GM21526 (cell line): ENCODE measurements at regions not wholly inside any gene's neighbourhood (a gene's known extent, or its start where the extent isn't known, plus 50 kb on each side); places are given as distances from the start of the nearest gene placed in this dataset.
"Not testable (repeated sequence)": the region's sequence is repeated elsewhere in the genome, so short reads cannot be mapped to it uniquely, and the experiment has no call there.

ENCODE experiments used
- ATAC-seq: cut with Tn5 transposase; IDR thresholded peaks from one replicate; pipeline ENCODE4 v1.9.1; 2021; ENCODE audit warnings: moderate library complexity; ENCODE audit not compliant: unreplicated experiment, low FRiP score

- no peak for ATAC-seq
Observed at GRCh38 chr2:184157141-184157540, 441.2 kb upstream of the ZNF804A start.

DNA sequence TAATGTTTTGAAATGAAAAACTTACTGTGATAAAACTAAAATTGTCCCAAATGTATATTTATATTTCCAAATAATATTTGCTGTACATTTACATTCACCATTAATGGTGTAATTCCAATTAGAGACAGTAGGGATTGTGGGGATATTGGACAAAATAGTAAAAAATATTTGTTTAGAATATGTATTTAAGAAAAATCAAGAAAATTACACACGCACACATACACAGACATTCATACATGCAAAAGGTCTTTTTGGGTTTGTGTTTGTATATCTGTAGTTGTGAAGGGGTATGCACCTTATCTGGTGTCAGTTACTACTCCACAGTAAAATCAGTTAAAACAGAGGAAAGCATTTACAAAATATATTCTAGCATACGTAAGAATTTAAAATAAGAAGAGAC, 435.9 kb upstream of the ZNF804A start:
- no peak for ATAC-seq

DNA sequence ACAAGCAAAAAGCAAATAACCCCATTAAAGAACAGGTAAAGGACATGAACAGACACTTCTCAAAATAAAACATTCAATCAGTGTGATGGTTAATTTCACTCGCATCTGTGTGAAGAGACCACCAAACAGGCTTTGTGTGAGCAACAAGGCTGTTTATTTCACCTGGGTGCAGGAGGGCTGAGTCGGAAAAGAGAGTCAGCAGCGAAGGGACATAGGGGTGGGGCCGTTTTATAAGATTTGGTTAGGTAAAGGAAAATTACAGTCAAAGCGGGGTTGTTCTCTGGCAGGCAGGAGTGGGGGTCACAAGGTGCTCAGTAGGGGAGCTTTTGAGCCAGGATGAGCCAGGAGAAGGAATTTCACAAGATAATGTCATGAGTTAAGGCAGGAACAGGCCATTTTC, 429.5 kb upstream of the ZNF804A start:
- ATAC-seq, result not testable (repeated sequence)

DNA sequence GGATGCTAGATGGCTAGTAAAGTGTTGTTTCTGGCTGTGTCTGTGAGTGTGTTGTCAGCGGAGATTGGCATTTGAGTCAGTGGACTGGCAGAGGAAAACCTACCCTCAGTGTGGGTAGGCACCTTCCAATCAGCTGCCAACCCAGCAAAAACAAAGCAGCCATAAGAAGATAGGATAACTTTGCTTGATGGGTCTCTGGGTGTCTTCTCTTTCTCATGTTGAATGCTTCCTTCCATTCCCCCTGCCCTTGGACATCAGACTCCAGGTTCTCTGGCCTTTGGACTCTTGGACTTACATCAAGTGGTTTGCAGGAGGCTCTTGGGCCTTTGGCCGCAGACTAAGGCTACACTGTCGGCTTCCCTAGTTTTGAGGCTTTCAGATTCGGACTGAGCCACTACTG, 429.0 kb upstream of the ZNF804A start:
- no peak for ATAC-seq

GRCh38 chr2:184174493-184175104, 423.7 kb upstream of the ZNF804A start:
- no peak for ATAC-seq

GRCh38 chr2:184178229-184178628, 420.1 kb upstream of the ZNF804A start:
- ATAC-seq, result no peak

GRCh38 chr2:184186436-184186835, 411.9 kb upstream of the ZNF804A start:
- no peak for ATAC-seq

- ATAC-seq, result no peak
Observed at GRCh38 chr2:184187421-184187971, 410.8 kb upstream of the ZNF804A start.

DNA sequence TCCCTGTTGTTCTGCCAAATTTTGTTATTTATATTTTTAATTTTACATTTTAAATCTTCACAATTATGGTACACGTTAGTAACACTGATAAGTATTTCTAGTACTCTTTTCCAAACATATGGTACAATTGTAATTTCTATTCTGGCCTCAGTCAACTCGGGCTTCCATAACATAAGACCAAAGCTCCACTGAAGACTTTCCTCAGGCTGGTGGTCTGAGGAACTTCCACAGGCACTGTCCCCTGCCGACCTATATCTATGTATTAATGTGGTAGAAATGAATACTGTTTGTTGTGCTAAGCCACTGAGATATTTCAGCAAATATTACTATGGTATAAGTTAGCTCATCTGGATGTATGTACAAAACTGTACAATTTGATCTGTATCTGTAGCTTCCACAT, 407.6 kb upstream of the ZNF804A start:
- ATAC-seq, result no peak

GRCh38 chr2:184192649-184193048, 405.7 kb upstream of the ZNF804A start:
- ATAC-seq, result no peak

GRCh38 chr2:184197413-184197812, 400.9 kb upstream of the ZNF804A start:
- ATAC-seq, result no peak

DNA sequence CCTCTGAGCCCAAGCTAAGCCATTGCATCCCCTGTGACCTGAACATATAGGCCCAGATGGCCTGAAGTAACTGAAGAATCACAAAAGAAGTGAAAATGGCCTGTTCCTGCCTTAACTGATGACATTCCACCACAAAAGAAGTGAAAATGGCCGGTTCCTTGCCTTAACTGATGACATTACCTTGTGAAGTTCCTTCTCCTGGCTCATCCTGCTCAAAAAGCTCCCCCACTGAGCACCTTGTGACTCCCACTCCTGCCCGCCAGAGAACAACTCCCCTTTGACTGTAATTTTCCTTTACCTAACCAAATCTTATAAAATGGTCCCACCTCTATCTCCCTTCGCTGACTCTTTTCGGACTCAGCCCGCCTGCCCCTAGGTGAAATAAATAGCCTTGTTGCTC, 399.5 kb upstream of the ZNF804A start:
- ATAC-seq, result not testable (repeated sequence)

- no peak for ATAC-seq
Observed at GRCh38 chr2:184199274-184199673, 399.1 kb upstream of the ZNF804A start.

GRCh38 chr2:184201246-184201645, 397.1 kb upstream of the ZNF804A start:
- ATAC-seq, result no peak

GRCh38 chr2:184203661-184204060, 394.7 kb upstream of the ZNF804A start:
- ATAC-seq, result no peak

- no peak for ATAC-seq
Observed at GRCh38 chr2:184205048-184205596, 393.2 kb upstream of the ZNF804A start.

GRCh38 chr2:184206045-184206444, 392.3 kb upstream of the ZNF804A start:
- ATAC-seq, result no peak

GRCh38 chr2:184210329-184210728, 388.0 kb upstream of the ZNF804A start:
- ATAC-seq, result no peak

GRCh38 chr2:184215745-184216144, 382.6 kb upstream of the ZNF804A start:
- ATAC-seq, result no peak

DNA sequence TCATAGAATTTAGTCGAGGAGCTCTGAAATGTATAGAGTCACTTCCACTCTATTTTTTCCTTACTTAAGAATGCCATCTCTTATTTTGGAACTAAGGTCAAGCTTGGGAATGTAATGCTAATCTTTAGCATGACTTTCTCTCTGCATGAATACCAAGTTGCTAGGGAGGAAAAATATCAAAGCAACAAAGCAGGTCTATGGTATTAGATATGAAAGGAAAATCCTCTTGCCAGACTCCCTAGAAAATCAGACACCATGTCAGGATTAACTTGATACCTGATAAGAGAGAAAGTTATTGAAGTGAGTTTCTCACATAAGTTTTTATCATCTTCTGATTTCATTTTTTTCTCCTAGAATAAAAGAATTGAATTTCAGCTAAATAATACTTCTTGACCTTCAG, 341.7 kb upstream of the ZNF804A start:
- ATAC-seq, result no peak

GRCh38 chr2:184261331-184261730, 337.0 kb upstream of the ZNF804A start:
- no peak for ATAC-seq

DNA sequence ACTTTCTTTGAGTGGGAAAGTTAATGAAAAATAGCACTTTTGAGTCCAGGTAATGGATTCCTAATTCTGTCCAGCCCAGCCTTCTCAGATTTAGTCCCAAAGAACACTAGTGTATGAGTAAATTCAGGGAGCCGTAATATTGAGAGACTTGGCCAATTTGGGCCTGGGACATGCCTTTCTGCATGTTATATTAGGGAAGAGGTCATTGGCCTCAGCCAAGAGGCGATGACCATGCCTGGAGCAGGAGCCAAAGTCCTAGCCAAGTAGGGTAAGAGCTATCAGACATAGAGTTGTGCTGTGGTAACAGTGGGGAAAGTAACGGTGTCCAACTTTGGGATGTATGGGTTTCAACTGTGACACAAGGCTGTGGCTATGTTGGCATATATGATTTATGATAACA, 336.5 kb upstream of the ZNF804A start:
- ATAC-seq, result no peak
